ENCODE measurements at regions not wholly inside any gene's neighbourhood (a gene's known extent, or its start where the extent isn't known, plus 50 kb on each side); places are given as distances from the start of the nearest gene placed in this dataset.

DNA sequence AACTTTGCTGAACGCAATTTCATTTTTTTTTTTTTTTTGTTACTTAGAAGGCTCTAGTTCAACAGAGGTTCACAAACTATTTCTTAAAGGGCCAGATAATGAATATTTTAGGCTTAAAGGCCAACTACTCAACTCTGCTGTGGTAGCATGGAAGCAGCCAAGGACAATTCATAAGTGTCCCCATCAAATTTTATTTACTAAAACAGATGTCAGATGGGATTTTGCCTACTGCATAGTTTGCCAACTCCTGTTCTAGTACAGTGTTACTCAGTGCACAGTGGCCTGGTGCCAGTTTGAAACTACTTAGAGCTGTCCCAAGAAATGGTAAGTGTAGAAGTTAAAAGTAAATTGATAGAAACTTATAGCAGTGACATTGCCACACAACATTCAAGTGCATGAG lies 949.4 kb upstream of the FANCL start:
- H3K4me3 ChIP-seq, result no peak overlapping the region
- DNase-seq (no peak), ATAC-seq (no peak)
- intact Hi-C loops (cut with DNase I), result no loop called here
- TF ChIP-seq, protein P1, sequence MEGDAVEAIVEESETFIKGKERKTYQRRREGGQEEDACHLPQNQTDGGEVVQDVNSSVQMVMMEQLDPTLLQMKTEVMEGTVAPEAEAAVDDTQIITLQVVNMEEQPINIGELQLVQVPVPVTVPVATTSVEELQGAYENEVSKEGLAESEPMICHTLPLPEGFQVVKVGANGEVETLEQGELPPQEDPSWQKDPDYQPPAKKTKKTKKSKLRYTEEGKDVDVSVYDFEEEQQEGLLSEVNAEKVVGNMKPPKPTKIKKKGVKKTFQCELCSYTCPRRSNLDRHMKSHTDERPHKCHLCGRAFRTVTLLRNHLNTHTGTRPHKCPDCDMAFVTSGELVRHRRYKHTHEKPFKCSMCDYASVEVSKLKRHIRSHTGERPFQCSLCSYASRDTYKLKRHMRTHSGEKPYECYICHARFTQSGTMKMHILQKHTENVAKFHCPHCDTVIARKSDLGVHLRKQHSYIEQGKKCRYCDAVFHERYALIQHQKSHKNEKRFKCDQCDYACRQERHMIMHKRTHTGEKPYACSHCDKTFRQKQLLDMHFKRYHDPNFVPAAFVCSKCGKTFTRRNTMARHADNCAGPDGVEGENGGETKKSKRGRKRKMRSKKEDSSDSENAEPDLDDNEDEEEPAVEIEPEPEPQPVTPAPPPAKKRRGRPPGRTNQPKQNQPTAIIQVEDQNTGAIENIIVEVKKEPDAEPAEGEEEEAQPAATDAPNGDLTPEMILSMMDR (IDR thresholded peaks at IDR 0.05), result no peak
- no peak overlapping the region for H3K27ac ChIP-seq
- no peaks in the 10 kb centered on the region for H3K9me3 ChIP-seq
- no peaks in the 10 kb centered on the region for H3K4me1 ChIP-seq
- H3K27me3 ChIP-seq (ENCODE audit: insufficient read depth in 3 of 3, low read length in 2 of 3), result no peaks in the 10 kb centered on the region
- WGBS, 3 donors, result 65 to 78% (median 77%) methylated on average over 1 of the region's 1 CpG
- no peaks in the 10 kb centered on the region for H3K36me3 ChIP-seq (ENCODE audit: insufficient read depth in 1 of 2, low read depth in 1 of 2)

DNA sequence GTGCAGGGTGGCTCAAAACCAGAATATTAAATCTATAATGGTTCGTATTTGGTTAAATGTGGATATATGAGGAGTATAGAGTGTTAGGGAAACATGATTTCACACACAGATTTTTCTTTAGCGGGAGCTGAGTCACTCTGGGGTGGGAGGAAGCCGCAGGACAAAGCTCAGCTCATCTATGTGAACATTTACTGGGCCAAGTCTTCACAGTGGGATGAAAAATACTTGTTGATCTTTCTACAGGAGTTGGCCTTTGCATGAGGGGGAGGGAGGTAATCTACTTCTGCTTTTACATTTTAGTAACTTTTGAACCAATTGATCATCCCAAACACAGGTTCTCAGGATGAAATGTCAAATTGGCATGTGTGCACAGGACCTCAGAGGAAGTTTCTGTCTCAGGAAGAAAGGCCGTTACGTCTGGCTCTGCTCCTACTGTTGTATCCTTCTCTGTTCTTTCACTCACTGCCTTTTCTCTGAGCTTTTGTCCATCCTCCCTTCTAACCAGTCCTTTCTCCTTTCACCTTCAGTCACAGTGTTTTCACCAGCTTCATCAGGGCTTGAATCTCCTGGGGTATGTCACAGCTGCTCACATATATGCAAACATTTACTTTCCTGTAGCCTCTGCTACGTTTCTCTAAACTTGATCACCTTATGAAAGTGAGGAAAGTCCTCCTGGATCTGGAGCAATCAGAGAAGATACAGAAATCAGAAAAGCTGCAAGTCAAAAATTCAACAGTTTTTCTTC lies 943.3 kb upstream of the FANCL start:
- no peaks in the 10 kb centered on the region for H3K36me3 ChIP-seq (ENCODE audit: insufficient read depth in 1 of 2, low read depth in 1 of 2)
- no peak overlapping the region for H3K4me3 ChIP-seq
- no peaks in the 10 kb centered on the region for H3K4me1 ChIP-seq
- WGBS, 3 donors, result 24 to 30% (median 27%) methylated on average over 6 of the region's 6 CpGs
- intact Hi-C loops (cut with DNase I), result no loop called here
- no peak overlapping the region for H3K27ac ChIP-seq
- ATAC-seq (no peak), DNase-seq (no peak)
- no peaks in the 10 kb centered on the region for H3K9me3 ChIP-seq
- H3K27me3 ChIP-seq (ENCODE audit: insufficient read depth in 3 of 3, low read length in 2 of 3), result no peaks in the 10 kb centered on the region
- TF ChIP-seq, protein P1 (IDR thresholded peaks at IDR 0.05), result no peak

DNA sequence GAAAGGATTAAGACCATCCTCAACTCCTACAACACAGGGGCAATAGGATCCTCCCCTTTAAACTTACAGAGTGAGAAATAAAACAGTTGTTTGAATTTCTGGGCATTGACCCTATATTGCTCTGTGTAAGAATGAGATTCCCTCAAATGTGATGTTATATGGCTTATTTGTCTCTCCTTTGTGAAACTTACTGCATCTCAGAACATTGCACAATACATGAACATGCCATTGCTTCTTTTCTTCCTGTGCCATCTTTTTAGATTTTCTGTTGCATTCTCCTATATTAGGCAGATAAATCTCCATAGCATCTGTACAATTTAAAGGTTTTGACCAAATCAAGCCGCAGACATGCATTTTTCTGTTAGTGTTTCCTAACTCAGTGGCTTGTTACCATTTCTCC lies 941.9 kb upstream of the FANCL start:
- intact Hi-C loops (cut with DNase I), result no loop called here
- TF ChIP-seq, protein P1 (IDR thresholded peaks at IDR 0.05), result no peak
- DNase-seq (no peak), ATAC-seq (no peak)
- no peak overlapping the region for H3K27ac ChIP-seq
- no peaks in the 10 kb centered on the region for H3K36me3 ChIP-seq (ENCODE audit: insufficient read depth in 1 of 2, low read depth in 1 of 2)
- no peaks in the 10 kb centered on the region for H3K4me1 ChIP-seq
- WGBS, 3 donors, result 82 to 95% (median 86%) methylated on average over 1 of the region's 1 CpG
- H3K4me3 ChIP-seq, result no peak overlapping the region
- H3K27me3 ChIP-seq (ENCODE audit: insufficient read depth in 3 of 3, low read length in 2 of 3), result no peaks in the 10 kb centered on the region
- H3K9me3 ChIP-seq, result no peaks in the 10 kb centered on the region

DNA sequence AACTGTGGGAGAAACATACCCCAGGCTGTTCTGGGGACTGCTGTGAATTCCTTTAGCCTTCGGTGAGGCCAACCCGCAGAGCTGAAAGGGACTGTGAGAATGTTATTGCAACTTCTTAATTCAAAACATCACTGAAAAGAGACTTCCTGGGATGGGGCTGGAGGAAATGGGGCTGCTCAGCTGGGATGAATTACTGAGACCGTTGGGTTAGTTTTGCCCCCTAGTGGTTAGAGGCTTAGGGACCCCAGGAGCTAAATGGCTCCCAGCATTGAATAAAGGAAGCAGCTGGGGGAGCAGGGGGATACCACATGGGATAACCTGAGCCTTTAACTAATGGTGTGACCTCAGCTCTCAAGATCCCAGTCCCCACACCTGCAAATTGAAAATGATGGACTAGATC lies 941.1 kb upstream of the FANCL start:
- intact Hi-C loops (cut with DNase I), result no loop called here
- 10 to 23% (median 22%) methylated on average over 3 of the region's 3 CpGs for WGBS, 3 donors
- H3K4me1 ChIP-seq, result no peaks in the 10 kb centered on the region
- H3K36me3 ChIP-seq (ENCODE audit: insufficient read depth in 1 of 2, low read depth in 1 of 2), result no peaks in the 10 kb centered on the region
- H3K9me3 ChIP-seq, result no peaks in the 10 kb centered on the region
- TF ChIP-seq, protein P1 (IDR thresholded peaks at IDR 0.05), result no peak
- no peaks in the 10 kb centered on the region for H3K27me3 ChIP-seq (ENCODE audit: insufficient read depth in 3 of 3, low read length in 2 of 3)
- DNase-seq (no peak), ATAC-seq (no peak)
- H3K4me3 ChIP-seq, result no peak overlapping the region
- no peak overlapping the region for H3K27ac ChIP-seq

DNA sequence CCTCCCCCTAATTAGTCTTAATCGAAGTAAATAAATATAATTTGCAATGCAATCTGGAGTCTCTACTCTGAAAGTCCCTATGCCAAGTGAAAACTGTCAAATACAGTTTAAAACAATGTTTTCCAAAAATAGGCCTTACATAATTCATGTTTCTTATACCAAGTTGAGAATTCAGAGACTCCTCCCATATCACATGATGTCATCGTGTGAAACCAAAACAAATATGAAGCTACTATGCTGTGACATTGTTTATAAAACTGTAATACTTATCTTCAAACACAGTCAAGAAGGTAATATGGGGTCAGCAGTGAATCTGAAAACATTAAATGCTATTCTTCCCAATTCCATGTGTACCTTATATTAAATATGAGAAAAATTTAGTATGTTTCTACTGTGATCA lies 940.2 kb upstream of the FANCL start:
- intact Hi-C loops (cut with DNase I), result no loop called here
- ATAC-seq, result no peak
- WGBS, 3 donors, result 54 to 58% (median 58%) methylated on average over 2 of the region's 2 CpGs

More for the DNA sequence above, 940.2 kb upstream of the FANCL start:
- H3K27ac ChIP-seq, result no peak overlapping the region
- DNase-seq, result no peak
- no peaks in the 10 kb centered on the region for H3K36me3 ChIP-seq (ENCODE audit: insufficient read depth in 1 of 2, low read depth in 1 of 2)
- H3K9me3 ChIP-seq, result no peaks in the 10 kb centered on the region
- H3K4me1 ChIP-seq, result no peaks in the 10 kb centered on the region
- TF ChIP-seq, protein P1 (IDR thresholded peaks at IDR 0.05), result no peak
- no peak overlapping the region for H3K4me3 ChIP-seq
- H3K27me3 ChIP-seq (ENCODE audit: insufficient read depth in 3 of 3, low read length in 2 of 3), result no peaks in the 10 kb centered on the region
